ENCODE measurements at regions not wholly inside any gene's neighbourhood (a gene's known extent, or its start where the extent isn't known, plus 50 kb on each side); places are given as distances from the start of the nearest gene placed in this dataset.

DNA sequence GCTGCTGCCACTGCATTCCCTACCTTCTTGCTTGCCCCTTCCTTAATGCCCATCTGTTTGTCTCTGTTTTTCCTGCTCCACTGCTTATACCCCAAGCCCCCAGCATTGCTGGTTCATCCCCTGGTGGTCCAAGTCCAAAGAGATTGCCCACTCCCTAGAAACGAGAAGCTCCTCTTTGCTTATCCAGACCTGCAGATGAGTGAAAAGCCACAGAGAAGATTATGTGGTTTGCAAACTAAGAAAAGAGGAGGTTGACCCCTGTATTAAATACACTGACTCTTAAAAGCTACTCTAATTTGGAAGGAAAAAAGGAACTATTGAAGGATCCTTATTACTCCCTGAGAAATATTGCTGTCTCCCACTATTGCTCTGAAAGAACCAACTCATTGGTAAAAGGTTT lies 146.8 kb upstream of the RAB4A start:
- no peak for DNase-seq
- TF ChIP-seq EP300 (IDR thresholded peaks at IDR 0.05) (no peak), POLR2A (IDR thresholded peaks at IDR 0.05) (no peak)
- TF ChIP-seq, protein P1, sequence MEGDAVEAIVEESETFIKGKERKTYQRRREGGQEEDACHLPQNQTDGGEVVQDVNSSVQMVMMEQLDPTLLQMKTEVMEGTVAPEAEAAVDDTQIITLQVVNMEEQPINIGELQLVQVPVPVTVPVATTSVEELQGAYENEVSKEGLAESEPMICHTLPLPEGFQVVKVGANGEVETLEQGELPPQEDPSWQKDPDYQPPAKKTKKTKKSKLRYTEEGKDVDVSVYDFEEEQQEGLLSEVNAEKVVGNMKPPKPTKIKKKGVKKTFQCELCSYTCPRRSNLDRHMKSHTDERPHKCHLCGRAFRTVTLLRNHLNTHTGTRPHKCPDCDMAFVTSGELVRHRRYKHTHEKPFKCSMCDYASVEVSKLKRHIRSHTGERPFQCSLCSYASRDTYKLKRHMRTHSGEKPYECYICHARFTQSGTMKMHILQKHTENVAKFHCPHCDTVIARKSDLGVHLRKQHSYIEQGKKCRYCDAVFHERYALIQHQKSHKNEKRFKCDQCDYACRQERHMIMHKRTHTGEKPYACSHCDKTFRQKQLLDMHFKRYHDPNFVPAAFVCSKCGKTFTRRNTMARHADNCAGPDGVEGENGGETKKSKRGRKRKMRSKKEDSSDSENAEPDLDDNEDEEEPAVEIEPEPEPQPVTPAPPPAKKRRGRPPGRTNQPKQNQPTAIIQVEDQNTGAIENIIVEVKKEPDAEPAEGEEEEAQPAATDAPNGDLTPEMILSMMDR (IDR thresholded peaks at IDR 0.05) = no peak
- Histone ChIP-seq H3K27ac (no peak overlapping the region), H3K4me3 (no peak overlapping the region), H3K9me3 (no peaks in the 10 kb centered on the region), H3K27me3 (no peaks in the 10 kb centered on the region), H3K36me3 (no peaks in the 10 kb centered on the region), H3K4me1 (ENCODE audit: insufficient read depth) (no peaks in the 10 kb centered on the region)
- intact Hi-C loops (cut with DNase I) = no loop called here
- WGBS, 3 donors = 65 to 77% (median 69%) methylated on average over 1 of the region's 1 CpG

GRCh38 chr1:229124520-229125124 lies 146.3 kb upstream of the RAB4A start:
- H3K36me3 ChIP-seq = no peaks in the 10 kb centered on the region
- TF ChIP-seq, protein P1 (IDR thresholded peaks at IDR 0.05) = no peak
- TF ChIP-seq EP300 (IDR thresholded peaks at IDR 0.05) = no peak
- no peak for TF ChIP-seq POLR2A (IDR thresholded peaks at IDR 0.05)
- H3K27ac ChIP-seq = no peak overlapping the region
- WGBS, 3 donors = 64 to 76% (median 66%) methylated on average over 11 of the region's 11 CpGs
- no peaks in the 10 kb centered on the region for H3K4me1 ChIP-seq (ENCODE audit: insufficient read depth)
- DNase-seq = no peak
- intact Hi-C loops (cut with DNase I) = no loop called here
- H3K9me3 ChIP-seq = no peaks in the 10 kb centered on the region
- no peaks in the 10 kb centered on the region for H3K27me3 ChIP-seq
- H3K4me3 ChIP-seq = no peak overlapping the region

DNA sequence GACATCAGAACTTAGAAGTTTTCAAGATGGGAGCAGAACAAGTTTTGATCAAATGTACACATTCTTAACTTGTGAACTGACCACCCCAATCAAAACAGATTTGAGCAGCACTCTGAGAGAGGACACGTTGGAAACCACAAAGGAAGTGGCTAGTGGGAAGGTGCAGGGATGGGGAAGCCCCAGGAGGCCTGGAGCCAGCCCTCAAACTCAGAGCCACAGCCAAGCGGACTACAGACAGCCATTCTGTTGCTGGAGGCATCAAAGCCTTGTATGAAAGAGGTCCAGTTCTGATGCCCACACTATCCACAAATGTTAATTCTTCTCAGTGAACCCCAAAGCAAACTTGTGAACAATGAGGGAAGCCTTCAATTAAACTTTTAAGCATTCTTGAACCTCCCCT lies 143.6 kb upstream of the RAB4A start:
- Histone ChIP-seq H3K27me3 (no peaks in the 10 kb centered on the region), H3K4me3 (no peak overlapping the region), H3K27ac (no peak overlapping the region), H3K9me3 (no peaks in the 10 kb centered on the region), H3K36me3 (no peaks in the 10 kb centered on the region), H3K4me1 (ENCODE audit: insufficient read depth) (no peaks in the 10 kb centered on the region)
- TF ChIP-seq POLR2A (IDR thresholded peaks at IDR 0.05) = no peak
- TF ChIP-seq EP300 (IDR thresholded peaks at IDR 0.05) = no peak
- TF ChIP-seq, protein P1 (IDR thresholded peaks at IDR 0.05) = no peak
- intact Hi-C loops (cut with DNase I) = no loop called here
- 65 to 70% (median 70%) methylated on average over 2 of the region's 2 CpGs for WGBS, 3 donors
- DNase-seq = no peak

DNA sequence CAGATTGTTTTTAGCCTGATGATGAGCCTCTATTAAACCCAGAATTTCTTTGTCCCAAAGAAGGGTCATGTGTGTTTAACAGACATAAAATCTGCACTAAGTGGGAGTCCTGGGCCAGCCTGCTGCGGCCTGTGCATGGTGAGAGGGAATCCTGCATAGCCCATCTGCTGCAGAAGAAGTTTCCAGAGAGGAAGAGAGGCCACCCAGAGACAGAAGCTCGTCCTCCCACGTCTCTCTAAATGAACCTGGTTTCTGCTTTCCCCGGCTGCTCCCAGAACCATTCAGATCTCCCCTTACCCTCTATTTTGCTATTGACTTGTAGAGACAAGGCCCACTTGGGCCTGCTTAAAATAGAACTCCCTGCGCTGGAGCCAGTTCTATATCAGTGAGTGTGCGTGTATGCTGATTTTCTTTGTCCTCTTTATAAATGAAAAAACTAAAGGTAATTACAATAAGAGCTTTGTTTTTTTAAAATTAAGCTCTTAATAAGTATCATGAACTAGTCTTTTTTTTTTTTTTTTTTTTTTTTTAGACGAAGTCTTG lies 142.8 kb upstream of the RAB4A start:
- TF ChIP-seq EP300 (IDR thresholded peaks at IDR 0.05) = no peak
- no peak for TF ChIP-seq POLR2A (IDR thresholded peaks at IDR 0.05)
- H3K27me3 ChIP-seq = no peaks in the 10 kb centered on the region
- 65 to 83% (median 69%) methylated on average over 7 of the region's 7 CpGs for WGBS, 3 donors
- no peak overlapping the region for H3K4me3 ChIP-seq
- intact Hi-C loops (cut with DNase I) = no loop called here
- no peak overlapping the region for H3K27ac ChIP-seq
- no peaks in the 10 kb centered on the region for H3K4me1 ChIP-seq (ENCODE audit: insufficient read depth)
- H3K9me3 ChIP-seq = no peaks in the 10 kb centered on the region
- no peaks in the 10 kb centered on the region for H3K36me3 ChIP-seq
- no peak for DNase-seq

DNA sequence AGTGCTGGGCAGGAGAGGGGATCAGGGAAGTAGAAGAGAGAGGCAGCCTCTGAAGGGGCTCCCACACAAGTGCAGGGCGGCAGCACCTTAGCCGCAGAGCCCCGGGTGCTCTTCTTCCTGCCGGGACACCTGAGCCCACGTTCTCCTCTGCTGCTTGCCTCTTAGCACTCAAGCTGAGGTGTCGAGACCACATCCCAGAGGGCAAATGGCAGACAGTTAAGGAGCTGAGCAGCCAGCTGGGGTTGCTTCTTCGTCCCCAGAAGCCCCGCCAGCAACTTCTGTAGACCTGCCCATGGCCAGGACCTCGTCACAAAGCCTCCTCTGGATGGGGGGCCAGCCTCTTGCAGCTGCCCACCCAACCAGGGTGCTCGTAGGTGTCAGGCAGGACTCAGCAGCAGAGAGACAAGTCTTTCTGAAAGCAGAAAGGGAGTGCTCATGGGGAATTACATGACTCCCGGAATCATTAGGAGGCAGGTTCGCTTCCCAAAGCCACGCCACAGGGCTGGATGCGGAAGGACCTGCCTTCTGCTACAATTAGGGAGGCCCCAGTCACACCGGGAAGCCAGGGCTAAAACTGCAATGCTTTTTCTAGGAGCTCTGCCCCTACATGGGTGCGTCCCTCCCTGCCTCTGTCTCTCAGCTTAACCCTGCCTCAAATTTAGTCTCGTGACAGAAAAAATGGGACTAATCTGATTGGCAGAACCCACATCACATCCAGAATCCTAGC lies 141.4 kb upstream of the RAB4A start:
- Histone ChIP-seq H3K27ac (no peak overlapping the region), H3K36me3 (no peaks in the 10 kb centered on the region), H3K27me3 (no peaks in the 10 kb centered on the region), H3K4me1 (ENCODE audit: insufficient read depth) (no peaks in the 10 kb centered on the region), H3K9me3 (no peaks in the 10 kb centered on the region), H3K4me3 (no peak overlapping the region)
- WGBS, 3 donors = 84 to 88% (median 87%) methylated on average over 17 of the region's 17 CpGs
- no peak for DNase-seq
- intact Hi-C loops (cut with DNase I) = no loop called here
- TF ChIP-seq EP300 (IDR thresholded peaks at IDR 0.05) (no peak), POLR2A (IDR thresholded peaks at IDR 0.05) (no peak)
- TF ChIP-seq, protein P1 (IDR thresholded peaks at IDR 0.05) = no peak

Data from ovary (tissue), 7 donors.